ENCODE measurements at regions not wholly inside any gene's neighbourhood (a gene's known extent, or its start where the extent isn't known, plus 50 kb on each side); places are given as distances from the start of the nearest gene placed in this dataset.

GRCh38 chr14:98379830-98380229, 892.2 kb downstream of the BCL11B start:
- no peak for DNase-seq
- no peak for TF ChIP-seq CTCF (IDR thresholded peaks at IDR 0.05; ENCODE audit: insufficient read depth in 1 of 2, low read depth in 1 of 2, low read length in 1 of 2, severe bottlenecking in 1 of 2, unreplicated experiment in 1 of 2)
- no TSS peak for BruUV-seq (replicated peaks)
- H3K36me3 Mint-ChIP-seq (ENCODE audit: insufficient read depth, unreplicated experiment): no peaks in the 10 kb centered on the region
- ChIA-PET POLR2A (no interaction called here), CTCF (no interaction called here)
- no peak overlapping the region for H3K27ac Mint-ChIP-seq (ENCODE audit: unreplicated experiment)
- Histone ChIP-seq H3K36me3 (ENCODE audit: control insufficient read depth, insufficient read depth, low read length) (no peaks in the 10 kb centered on the region), H3K9me3 (no peaks in the 10 kb centered on the region), H3K4me1 (no peaks in the 10 kb centered on the region), H3K4me3 (ENCODE audit: low read depth, low read length) (no peak overlapping the region), H3K27me3 (replicated peaks; ENCODE audit: control insufficient read depth, insufficient read depth, low read length) (no peaks in the 10 kb centered on the region)
- no peak overlapping the region for H3K4me3 Mint-ChIP-seq (ENCODE audit: unreplicated experiment)
- H3K9me3 Mint-ChIP-seq (ENCODE audit: unreplicated experiment): no peaks in the 10 kb centered on the region
- no peaks in the 10 kb centered on the region for H3K4me1 Mint-ChIP-seq (ENCODE audit: low read depth, unreplicated experiment)
- intact Hi-C loops (cut with micrococcal nuclease; ENCODE audit: unreplicated experiment): no loop called here
- peaks cover 2% of the 10 kb centered on the region for H3K27me3 Mint-ChIP-seq (ENCODE audit: insufficient read depth, unreplicated experiment)

- Mint-ChIP-seq H3K4me1 (ENCODE audit: low read depth, unreplicated experiment) (no peaks in the 10 kb centered on the region), H3K36me3 (ENCODE audit: insufficient read depth, unreplicated experiment) (no peaks in the 10 kb centered on the region), H3K4me3 (ENCODE audit: unreplicated experiment) (no peak overlapping the region), H3K27me3 (ENCODE audit: insufficient read depth, unreplicated experiment) (peaks cover 2% of the 10 kb centered on the region), H3K27ac (ENCODE audit: unreplicated experiment) (no peak overlapping the region), H3K9me3 (ENCODE audit: unreplicated experiment) (no peaks in the 10 kb centered on the region)
- Histone ChIP-seq H3K9me3 (no peaks in the 10 kb centered on the region), H3K36me3 (ENCODE audit: control insufficient read depth, insufficient read depth, low read length) (no peaks in the 10 kb centered on the region), H3K4me1 (no peaks in the 10 kb centered on the region), H3K4me3 (ENCODE audit: low read depth, low read length) (no peak overlapping the region), H3K27me3 (replicated peaks; ENCODE audit: control insufficient read depth, insufficient read depth, low read length) (no peaks in the 10 kb centered on the region)
- intact Hi-C loops (cut with micrococcal nuclease; ENCODE audit: unreplicated experiment): no loop called here
- BruUV-seq (replicated peaks): no TSS peak
- DNase-seq: no peak
- no peak for TF ChIP-seq CTCF (IDR thresholded peaks at IDR 0.05; ENCODE audit: insufficient read depth in 1 of 2, low read depth in 1 of 2, low read length in 1 of 2, severe bottlenecking in 1 of 2, unreplicated experiment in 1 of 2)
- ChIA-PET CTCF (no interaction called here), POLR2A (no interaction called here)
Observed at GRCh38 chr14:98382662-98383061, 889.3 kb downstream of the BCL11B start.

- Mint-ChIP-seq H3K4me3 (ENCODE audit: unreplicated experiment) (no peak overlapping the region), H3K4me1 (ENCODE audit: low read depth, unreplicated experiment) (no peaks in the 10 kb centered on the region), H3K27me3 (ENCODE audit: insufficient read depth, unreplicated experiment) (peaks cover 4% of the 10 kb centered on the region), H3K9me3 (ENCODE audit: unreplicated experiment) (no peaks in the 10 kb centered on the region), H3K36me3 (ENCODE audit: insufficient read depth, unreplicated experiment) (no peaks in the 10 kb centered on the region), H3K27ac (ENCODE audit: unreplicated experiment) (no peak overlapping the region)
- ChIA-PET CTCF (no interaction called here), POLR2A (no interaction called here)
- no peak for TF ChIP-seq CTCF (IDR thresholded peaks at IDR 0.05; ENCODE audit: insufficient read depth in 1 of 2, low read depth in 1 of 2, low read length in 1 of 2, severe bottlenecking in 1 of 2, unreplicated experiment in 1 of 2)
- intact Hi-C loops (cut with micrococcal nuclease; ENCODE audit: unreplicated experiment): no loop called here
- H3K27me3 ChIP-seq (replicated peaks; ENCODE audit: control insufficient read depth, insufficient read depth, low read length): no peaks in the 10 kb centered on the region
- H3K9me3 ChIP-seq: no peaks in the 10 kb centered on the region
- H3K4me3 ChIP-seq (ENCODE audit: low read depth, low read length): no peak overlapping the region
- H3K4me1 ChIP-seq: no peaks in the 10 kb centered on the region
- no peak for DNase-seq
- no peaks in the 10 kb centered on the region for H3K36me3 ChIP-seq (ENCODE audit: control insufficient read depth, insufficient read depth, low read length)
- BruUV-seq (replicated peaks): no TSS peak
Observed at GRCh38 chr14:98385851-98386250, 886.1 kb downstream of the BCL11B start.

All from Caco-2 (cell line).